ENCODE measurements at regions not wholly inside any gene's neighbourhood (a gene's known extent, or its start where the extent isn't known, plus 50 kb on each side); places are given as distances from the start of the nearest gene placed in this dataset.

- no peak for TF ChIP-seq GATA2 (IDR thresholded peaks at IDR 0.05; ENCODE audit: low read depth, low read length)
- TF ChIP-seq GATA3 (IDR thresholded peaks at IDR 0.05; ENCODE audit: low read depth, low read length) = no peak
Observed at GRCh38 chr17:34204402-34204801, 50.7 kb upstream of the CCL2 start.
